K562 (cell line): ENCODE measurements at regions not wholly inside any gene's neighbourhood (a gene's known extent, or its start where the extent isn't known, plus 50 kb on each side); places are given as distances from the start of the nearest gene placed in this dataset.

Source experiments
- ATAC-seq: fragments of 200-7000 bp; cut with Tn5 transposase; 3 replicates; pipeline ENCODE4 v1.9.1; 2020; ENCODE audit warnings: moderate library complexity
- BruUV-seq: library from RNA; stranded (reverse); fragments of 400-500 nt; replicated peaks from 2 replicates; lab custom pipeline; 2021; lab: Mats Ljungman, UMichigan
- CTCF ChIA-PET: fragments of 300-600 bp; formaldehyde crosslinking; extraction: SDS; loops from one replicate; lab custom pipeline; 2021; ENCODE audit warnings: low intra/inter-chr PET ratio; lab: Yijun Ruan, JAX
- POLR2A ChIA-PET: fragments of 300-600, 350-650 bp; sonication (Branson Sonifier 250); formaldehyde crosslinking; extraction: SDS; loops from one replicate; lab custom pipeline; 2021; ENCODE audit warnings: antibody characterized with exemption, inconsistent platforms; lab: Yijun Ruan, JAX
- DNase-seq, 4 experiments: peaks; one replicate each; pipeline versions ENCODE4 v3.0.0 to v3.0.0-alpha.2; 2011 to 2018; ENCODE audit warnings: low spot score in 3 of 4, mixed read lengths in 3 of 4; ENCODE audit errors: extremely low read depth in 1 of 4
- FAIRE-seq: peaks from 2 replicates; lab custom pipeline; 2011; peaks lifted over from hg19 to GRCh38; lab: Jason Lieb, UNC
- H2AFZ ChIP-seq: 2 replicates; pipeline ENCODE4 v1.6.0; 2011; ENCODE audit warnings: low read depth, low read length, control low read depth, inconsistent platforms
- H3K27ac ChIP-seq: fragments of 200-600 bp; 3 replicates; pipeline ENCODE4 v1.8.0; 2011; ENCODE audit warnings: low read depth, mild to moderate bottlenecking, control low read depth, inconsistent platforms, low read length, moderate library complexity, mixed read lengths; ENCODE audit errors: extremely low read depth
- H3K27me3 ChIP-seq, 2 experiments: fragments of 300-600 bp in 1 of 2; 2 replicates in 1 of 2; 3 replicates in 1 of 2; pipeline versions ENCODE4 v1.6.0 to v1.8.0; 2011; ENCODE audit warnings: inconsistent platforms in 2 of 2, low read length in 2 of 2, mild to moderate bottlenecking in 1 of 2, mixed read lengths in 1 of 2, moderate library complexity in 1 of 2; ENCODE audit not compliant: control insufficient read depth in 2 of 2, insufficient read depth in 2 of 2
- H3K36me3 ChIP-seq: fragments of 300-600 bp; 3 replicates; pipeline ENCODE4 v1.8.0; 2011; ENCODE audit warnings: mild to moderate bottlenecking, low read length, inconsistent platforms; ENCODE audit not compliant: control insufficient read depth, insufficient read depth
- H3K4me1 ChIP-seq, 2 experiments: fragments of 200-600 bp in 1 of 2; replicated peaks in 1 of 2; 2 replicates in 1 of 2; 3 replicates in 1 of 2; pipeline versions ENCODE4 v1.5.1 to v1.8.0; 2011; ENCODE audit warnings: inconsistent platforms in 2 of 2, low read length in 2 of 2, mild to moderate bottlenecking in 1 of 2, mixed read lengths in 1 of 2, moderate library complexity in 1 of 2; ENCODE audit not compliant: control insufficient read depth in 2 of 2, insufficient read depth in 2 of 2
- H3K4me2 ChIP-seq: 2 replicates; pipeline ENCODE4 v1.6.1; 2011; ENCODE audit warnings: low read length, control low read depth, inconsistent platforms, mixed read lengths; ENCODE audit not compliant: insufficient read depth
- H3K4me3 ChIP-seq: fragments of 200-600 bp; sonication (generic), shearing (Covaris generic); 2 replicates; pipeline ENCODE4 v1.5.1; 2016; ENCODE audit warnings: control low read depth, inconsistent platforms
- H3K79me2 ChIP-seq: fragments of 200-600 bp; 3 replicates; pipeline ENCODE4 v1.8.0; 2011; ENCODE audit warnings: low read length, inconsistent platforms; ENCODE audit not compliant: control insufficient read depth, insufficient read depth
- H3K9ac ChIP-seq, 2 experiments: 2 replicates each; pipeline versions ENCODE4 v1.6.0 to v1.6.1; 2011; ENCODE audit warnings: low read depth in 2 of 2, low read length in 2 of 2, control low read depth in 1 of 2, inconsistent platforms in 1 of 2, mild to moderate bottlenecking in 1 of 2, mixed read lengths in 1 of 2; ENCODE audit not compliant: insufficient read depth in 1 of 2
- H3K9me1 ChIP-seq: one replicate; pipeline ENCODE4 v1.6.0; 2011; ENCODE audit warnings: inconsistent platforms, mild to moderate bottlenecking, low read length, moderate library complexity; ENCODE audit not compliant: control insufficient read depth, insufficient read depth
- H3K9me3 ChIP-seq: replicated peaks from 2 replicates; pipeline ENCODE4 v1.5.1; 2011; ENCODE audit warnings: low read depth, low read length, inconsistent platforms; ENCODE audit not compliant: control insufficient read depth, insufficient read depth
- H4K20me1 ChIP-seq: replicated peaks from 2 replicates; pipeline ENCODE4 v1.6.1; 2011; ENCODE audit warnings: low read length, inconsistent platforms, mixed read lengths; ENCODE audit not compliant: control insufficient read depth, insufficient read depth
- ATF4 ChIP-seq: fragments of 450-650 bp; formaldehyde crosslinking; IDR thresholded peaks from 2 replicates; pipeline ENCODE4 v1.4.0; 2022; ENCODE audit warnings: mild to moderate bottlenecking, moderate library complexity
- CREB3L1 ChIP-seq: fragments of 450-650 bp; IDR thresholded peaks from 2 replicates; pipeline ENCODE4 v1.6.1; 2014; ENCODE audit warnings: low read depth, mild to moderate bottlenecking, moderate library complexity, borderline replicate concordance
- HNRNPL ChIP-seq: fragments of 200-400 bp; formaldehyde crosslinking; IDR thresholded peaks from 2 replicates; pipeline ENCODE4 v1.6.1; 2017; ENCODE audit warnings: low read depth, mild to moderate bottlenecking, low read length
- KLF10 ChIP-seq: fragments of 250-450 bp; sonication (Bioruptor Pico); IDR thresholded peaks from 2 replicates; pipeline ENCODE4 v1.6.1; 2021; ENCODE audit warnings: matching md5 sums
- MYBL2 ChIP-seq, 2 experiments: fragments of 450-650 bp in 1 of 2; sonication (generic) in 1 of 2; formaldehyde crosslinking in 1 of 2; IDR thresholded peaks; 2 replicates each; pipeline versions ENCODE4 v1.6.1 to v1.8.1; 2017 to 2022; ENCODE audit warnings: borderline replicate concordance in 1 of 2, inconsistent platforms in 1 of 2, low read depth in 1 of 2, mild to moderate bottlenecking in 1 of 2, missing genetic modification reagents in 1 of 2, moderate library complexity in 1 of 2
- PML ChIP-seq: IDR thresholded peaks from 2 replicates; pipeline ENCODE4 v1.6.1; 2012; ENCODE audit warnings: low read length, inconsistent platforms
- PRPF4 ChIP-seq: fragments of 200-400 bp; formaldehyde crosslinking; IDR thresholded peaks from one replicate; pipeline ENCODE4 v1.6.1; 2017; ENCODE audit warnings: low read length, low read depth, mild to moderate bottlenecking; ENCODE audit not compliant: insufficient read depth, poor library complexity, severe bottlenecking
- ZNF436 ChIP-seq: fragments of 250-450, 450-650 bp; sonication (Bioruptor Pico); formaldehyde crosslinking; IDR thresholded peaks from 2 replicates; pipeline ENCODE4 v1.7.0; 2020; ENCODE audit warnings: mild to moderate bottlenecking
- WGBS: fragments of 100-300 bp; shearing (Covaris generic); methylation state at CpG from one replicate; pipeline ENCODE4 v1.1.6; 2016; ENCODE audit warnings: low coverage, mixed read lengths; ENCODE audit not compliant: insufficient coverage; ENCODE audit errors: missing lambda C conversion rate; 5-methylcytosine and 5-hydroxymethylcytosine counted together
- in situ Hi-C: fragments of 300-500 bp; cut with MboI; formaldehyde crosslinking; loops from 4 replicates; pipeline ENCODE4 v1.15.0; 2018; ENCODE audit warnings: inconsistent platforms, mixed read lengths
- intact Hi-C: fragments of 100-400 bp; cut with micrococcal nuclease; formaldehyde crosslinking; loops from 2 replicates; pipeline ENCODE4 v1.14.2; 2022

GRCh38 chr5:153390569-153390968 lies 99.9 kb upstream of the GRIA1 start:
- H2AFZ ChIP-seq, result no peak overlapping the region
- no peak overlapping the region for H3K27ac ChIP-seq
- no peak overlapping the region for H3K4me3 ChIP-seq
- no TSS peak for BruUV-seq
- in situ Hi-C loops (no loop called here), intact Hi-C loops (no loop called here)
- no peaks in the 10 kb centered on the region for H3K27me3 ChIP-seq
- DNase-seq, result no peak
- no peak overlapping the region for H3K4me2 ChIP-seq
- POLR2A ChIA-PET, result no interaction called here
- ATAC-seq, result no peak
- H3K9me1 ChIP-seq, result no peaks in the 10 kb centered on the region
- H3K79me2 ChIP-seq, result no peaks in the 10 kb centered on the region
- no peaks in the 10 kb centered on the region for H4K20me1 ChIP-seq
- no peak overlapping the region for H3K9ac ChIP-seq
- no peaks in the 10 kb centered on the region for H3K9me3 ChIP-seq
- H3K4me1 ChIP-seq, result no peaks in the 10 kb centered on the region
- no peak for FAIRE-seq
- CTCF ChIA-PET, result no interaction called here
- H3K36me3 ChIP-seq, result no peaks in the 10 kb centered on the region
- TF ChIP-seq ATF4 (CRISPR knock-in tag) (no peak), KLF10 (CRISPR knock-in tag) (no peak), PML (no peak), MYBL2 (IDR thresholded peaks at IDR 0.05; ENCODE audit: low read depth) (no peak), MYBL2 (CRISPR knock-in tag; IDR thresholded peaks at IDR 0.05; ENCODE audit: borderline replicate concordance) (no peak)

GRCh38 chr5:153399595-153399994 lies 90.9 kb upstream of the GRIA1 start:
- H3K27ac ChIP-seq, result no peak overlapping the region
- no peaks in the 10 kb centered on the region for H3K27me3 ChIP-seq
- no peak for ATAC-seq
- intact Hi-C loops, result no loop called here
- ChIA-PET POLR2A (no interaction called here), CTCF (no interaction called here)
- H3K4me3 ChIP-seq, result no peak overlapping the region
- no peaks in the 10 kb centered on the region for H3K9me1 ChIP-seq
- no TSS peak for BruUV-seq
- no peaks in the 10 kb centered on the region for H3K79me2 ChIP-seq
- no peaks in the 10 kb centered on the region for H3K36me3 ChIP-seq
- no peak for FAIRE-seq
- H3K4me2 ChIP-seq, result no peak overlapping the region
- H3K9ac ChIP-seq, result no peak overlapping the region
- in situ Hi-C loops, result no loop called here
- no peaks in the 10 kb centered on the region for H3K9me3 ChIP-seq
- 7% methylated on average over 2 of the region's 2 CpGs for WGBS
- no peaks in the 10 kb centered on the region for H3K4me1 ChIP-seq
- H2AFZ ChIP-seq, result no peak overlapping the region
- DNase-seq, result no peak
- H4K20me1 ChIP-seq, result no peaks in the 10 kb centered on the region
- TF ChIP-seq PRPF4, result no peak
- no peak for TF ChIP-seq HNRNPL
- TF ChIP-seq CREB3L1, result no peak
- no peak for TF ChIP-seq ZNF436
